ENCODE measurements at regions not wholly inside any gene's neighbourhood (a gene's known extent, or its start where the extent isn't known, plus 50 kb on each side); places are given as distances from the start of the nearest gene placed in this dataset.

DNA sequence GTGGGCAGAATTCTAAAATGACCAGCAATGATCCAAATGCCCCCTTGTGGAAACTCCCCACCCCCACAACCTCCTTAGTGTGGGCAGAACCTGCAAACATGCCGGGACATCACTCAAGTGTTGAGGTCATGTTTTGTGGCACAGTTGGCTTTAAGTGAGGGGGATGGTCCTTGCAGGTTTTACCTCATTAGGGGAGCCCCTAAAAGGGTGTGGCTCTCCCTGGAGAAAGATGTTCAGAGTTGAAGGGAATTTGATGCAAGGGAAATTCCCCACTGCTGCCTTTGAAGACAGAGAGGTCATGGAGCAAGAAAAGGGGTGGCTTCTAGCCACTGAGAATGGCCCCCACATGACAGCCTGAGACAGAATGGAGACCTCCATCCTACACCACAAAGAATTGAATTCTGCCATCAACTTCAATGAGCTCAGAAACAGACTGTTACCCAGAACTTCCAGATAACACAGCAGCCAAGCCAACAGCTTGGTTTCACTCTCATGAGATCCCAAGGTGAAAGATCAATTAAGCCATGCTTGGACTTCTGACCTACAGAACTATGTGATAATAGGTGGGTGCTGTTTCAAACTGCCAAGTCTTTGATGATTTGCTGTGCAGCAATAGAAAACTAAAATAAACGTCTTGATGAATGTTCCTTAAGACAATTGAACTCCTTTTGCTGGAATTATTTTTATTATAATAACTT is 103.4 kb downstream of the MED10 start:
- FAIRE-seq (no peak), DNase-seq (ENCODE audit: low read depth in 1 of 2, low spot score in 2 of 2) (no peak)
- Histone ChIP-seq H4K91ac (replicated peaks; ENCODE audit: insufficient read length, low read length) (no peak overlapping the region), H2AK5ac (ENCODE audit: low read depth, low read length) (no peak overlapping the region), H4K20me1 (replicated peaks in 1 of 2; ENCODE audit: control insufficient read depth in 1 of 2, insufficient read depth in 2 of 2, low read length in 2 of 2) (no peaks in the 10 kb centered on the region), H3K4me2 (ENCODE audit: insufficient read depth in 1 of 2, low read depth in 2 of 2, low read length in 2 of 2) (no peak overlapping the region), H2AFZ (ENCODE audit: low read length) (no peak overlapping the region), H3K9ac (replicated peaks in 1 of 4; ENCODE audit: extremely low read depth in 1 of 4, low read depth in 3 of 4, low read length in 3 of 4) (no peak overlapping the region), H4K8ac (ENCODE audit: extremely low read depth, insufficient read depth, low read length) (no peak overlapping the region), H3K9me3 (ENCODE audit: insufficient read depth in 2 of 2, low read depth in 1 of 2, low read length in 1 of 2) (peaks cover 0 to 2% of the 10 kb centered on the region in 2 experiments; a peak in 1 of 4 replicates), H3K79me2 (ENCODE audit: control insufficient read depth in 1 of 2, insufficient read depth in 2 of 2, low read length in 2 of 2) (no peaks in the 10 kb centered on the region), H3K18ac (ENCODE audit: extremely low read depth, low read length) (no peak overlapping the region), H3K56ac (replicated peaks; ENCODE audit: insufficient read length, low read depth, low read length) (no peak overlapping the region), H2BK5ac (ENCODE audit: low read depth, low read length) (no peak overlapping the region), H3K4me3 (ENCODE audit: extremely low read depth in 1 of 4, insufficient read depth in 2 of 4, low read depth in 3 of 4, low read length in 4 of 4) (no peak overlapping the region), H3K36me3 (ENCODE audit: control insufficient read depth in 2 of 4, insufficient read depth in 4 of 4, low read length in 3 of 4) (no peaks in the 10 kb centered on the region), H4K5ac (ENCODE audit: insufficient read length, low read depth, low read length) (no peak overlapping the region), H2BK12ac (ENCODE audit: low read depth, low read length) (no peak overlapping the region), H3K23ac (ENCODE audit: insufficient read length) (no peak overlapping the region), H3K79me1 (ENCODE audit: low read depth, low read length) (no peaks in the 10 kb centered on the region), H3K27me3 (replicated peaks in 1 of 4; ENCODE audit: control insufficient read depth in 3 of 4, extremely low read depth in 1 of 4, insufficient read depth in 3 of 4, low read length in 3 of 4) (no peaks in the 10 kb centered on the region; a peak in 1 of 7 replicates), H3K14ac (ENCODE audit: insufficient read length) (no peak overlapping the region), H3K27ac (ENCODE audit: low read depth, low read length) (no peak overlapping the region), H2BK15ac (ENCODE audit: low read length) (no peak overlapping the region), H2BK120ac (replicated peaks; ENCODE audit: low read depth, low read length) (no peak overlapping the region), H3K4me1 (replicated peaks in 1 of 4; ENCODE audit: control insufficient read depth in 3 of 4, insufficient read depth in 4 of 4, low read length in 3 of 4) (no peaks in the 10 kb centered on the region), H3K4ac (replicated peaks; ENCODE audit: insufficient read length, low read depth, low read length) (no peak overlapping the region), H2BK20ac (ENCODE audit: low read length) (no peak overlapping the region), H3K23me2 (ENCODE audit: low read depth, low read length) (no peaks in the 10 kb centered on the region)
- no peak for TF ChIP-seq TAF7 (optimal IDR thresholded peaks at IDR 0.05; ENCODE audit: borderline replicate concordance, low read depth, low read length)
- peak in 1 of 2 experiments; percentile 20; a peak in 1 of 4 replicates for TF ChIP-seq RAD21 (IDR thresholded peaks at IDR 0.05 in 1 of 2, conservative IDR thresholded peaks at IDR 0.05 in 1 of 2; ENCODE audit: low read depth in 2 of 2, low read length in 2 of 2)
- TF ChIP-seq NRF1 (IDR thresholded peaks at IDR 0.05; ENCODE audit: low read depth, low read length), result no peak
- CTCF ChIA-PET (ENCODE audit: partially characterized antibody), result interaction anchor here (0.7 to 1.2 kb wide), 2 partner anchors 9 to 1130 kb away, joined by 3 to 4 read pairs; no protein-coding TSS in a partner anchor
- POLR2A ChIA-PET (ENCODE audit: partially characterized antibody), result no interaction called here
- 91% methylated on average over 2 of the region's 2 CpGs; no CpG with 5 or more reads in 1 of the 2 experiments for WGBS, 2 experiments (ENCODE audit: extremely low coverage in 1 of 2, insufficient coverage in 1 of 2, insufficient read length in 1 of 2, insufficient replicate concordance in 2 of 2, low coverage in 1 of 2, low lambda C conversion rate in 2 of 2, missing lambda C conversion rate in 1 of 2)

Measured in H1 (cell line).